Transverse colon (tissue), 3 donors: ENCODE measurements at regions not wholly inside any gene's neighbourhood (a gene's known extent, or its start where the extent isn't known, plus 50 kb on each side); places are given as distances from the start of the nearest gene placed in this dataset.

Experiments
- CTCF ChIP-seq, 5 experiments: fragments of 200-600 bp in 3 of 5; fragments of 450-650 bp in 2 of 5; sonication (generic) in 3 of 5; IDR thresholded peaks; 1 replicate in 2 of 5; 2 replicates in 3 of 5; pipeline ENCODE4 v1.5.1; 2016 to 2017; ENCODE audit warnings: antibody characterized with exemption in 5 of 5, inconsistent platforms in 3 of 5, mild to moderate bottlenecking in 2 of 5, moderate library complexity in 1 of 5
- POLR2A ChIP-seq: fragments of 450-650 bp; IDR thresholded peaks from one replicate; pipeline ENCODE4 v1.6.1; 2016; ENCODE audit warnings: antibody characterized with exemption, mild to moderate bottlenecking, moderate library complexity

GRCh38 chr10:8321990-8322389 is 267.5 kb downstream of the GATA3 start:
- TF ChIP-seq CTCF (IDR thresholded peaks at IDR 0.05) (no peak), POLR2A (no peak)
